GDM1 (cell line): ENCODE measurements at regions not wholly inside any gene's neighbourhood (a gene's known extent, or its start where the extent isn't known, plus 50 kb on each side); places are given as distances from the start of the nearest gene placed in this dataset.

Experiments
- DNase-seq: peaks from one replicate; lab custom pipeline; 2025; lab: John Stamatoyannopoulos, UW

- DNase-seq, result no peak
Observed at GRCh38 chr19:30309176-30309575, 63.0 kb upstream of the ZNF536 start.

GRCh38 chr19:30309905-30310601, 62.1 kb upstream of the ZNF536 start:
- no peak for DNase-seq

DNA sequence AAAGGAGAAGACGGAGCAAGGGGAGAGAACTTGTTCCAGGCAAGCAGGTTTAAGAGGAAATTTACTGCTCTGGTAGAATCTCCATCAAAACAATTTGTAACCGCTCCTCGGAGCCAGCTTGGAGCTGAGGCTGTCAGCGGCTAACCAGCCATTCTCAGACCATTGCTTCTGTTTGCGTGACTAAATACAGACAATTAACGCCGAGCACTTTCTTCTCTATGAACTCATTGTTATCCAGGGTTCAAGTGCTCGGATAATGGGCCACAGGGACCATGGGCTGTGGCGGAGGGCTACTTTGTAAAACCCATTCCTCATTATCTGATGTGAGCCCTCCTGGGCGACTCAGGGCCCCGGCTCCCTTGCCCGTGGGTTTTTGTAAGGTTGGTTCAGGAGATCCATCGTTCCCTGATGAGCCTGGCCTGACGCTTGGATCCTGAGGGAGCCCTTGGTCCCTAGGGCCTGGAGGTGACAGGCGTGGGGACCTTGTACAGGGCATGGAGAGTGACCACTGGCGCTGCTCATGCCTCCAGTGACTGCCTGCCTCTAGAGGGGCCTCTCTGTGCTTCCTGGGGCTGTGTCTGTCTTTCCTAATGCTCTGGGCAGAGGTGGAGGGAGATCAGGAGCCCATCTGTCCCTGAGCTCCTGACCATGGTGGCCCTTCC, 61.5 kb upstream of the ZNF536 start:
- DNase-seq, result no peak

DNA sequence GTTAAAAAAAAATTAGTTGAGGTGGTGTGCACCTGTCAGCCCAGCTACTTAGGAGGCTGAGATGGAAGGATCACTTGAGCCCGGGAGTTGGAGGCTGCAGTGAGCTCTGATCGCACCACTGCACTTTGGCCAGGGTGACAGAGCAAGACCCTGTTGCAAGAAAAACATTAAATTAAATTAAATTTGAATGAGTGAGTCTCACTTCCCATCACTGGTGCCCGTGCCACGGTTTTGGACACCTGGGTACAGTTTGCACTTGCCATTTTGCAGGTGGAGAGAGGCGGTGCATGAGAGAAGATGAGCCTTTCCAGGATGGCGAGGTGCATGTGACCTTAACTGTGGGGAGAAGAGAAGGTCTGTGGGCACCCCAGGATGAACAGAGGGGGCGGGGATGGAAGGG, 60.3 kb upstream of the ZNF536 start:
- DNase-seq, result no peak

- no peak for DNase-seq
Observed at GRCh38 chr19:30312582-30313352, 59.4 kb upstream of the ZNF536 start.

DNA sequence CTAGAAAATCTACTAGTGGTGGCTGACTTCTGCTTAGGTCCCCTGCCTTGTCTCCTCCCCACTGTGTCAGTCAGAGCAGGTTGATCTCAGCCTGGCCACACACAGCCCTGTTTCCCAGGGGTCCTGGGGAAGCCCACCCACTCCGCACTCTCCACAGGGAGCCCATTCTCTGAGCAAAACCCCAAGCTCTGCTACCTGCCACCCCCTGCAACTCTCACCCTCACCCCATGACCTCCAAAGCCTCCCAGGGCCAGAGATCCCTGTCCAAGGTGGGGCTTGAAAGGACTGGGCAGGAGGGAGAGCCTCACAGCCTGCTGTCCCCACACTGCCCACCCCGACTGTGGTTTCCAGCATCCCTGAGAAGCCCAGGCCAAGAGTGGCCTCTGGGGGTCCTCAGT, 58.8 kb upstream of the ZNF536 start:
- DNase-seq, result no peak

- no peak for DNase-seq
Observed at GRCh38 chr19:30314056-30314804, 58.0 kb upstream of the ZNF536 start.

GRCh38 chr19:30314805-30315155, 57.4 kb upstream of the ZNF536 start:
- DNase-seq, result no peak

- no peak for DNase-seq
Observed at GRCh38 chr19:30315159-30315558, 57.0 kb upstream of the ZNF536 start.

- no peak for DNase-seq
Observed at GRCh38 chr19:30316000-30316491, 56.1 kb upstream of the ZNF536 start.

DNA sequence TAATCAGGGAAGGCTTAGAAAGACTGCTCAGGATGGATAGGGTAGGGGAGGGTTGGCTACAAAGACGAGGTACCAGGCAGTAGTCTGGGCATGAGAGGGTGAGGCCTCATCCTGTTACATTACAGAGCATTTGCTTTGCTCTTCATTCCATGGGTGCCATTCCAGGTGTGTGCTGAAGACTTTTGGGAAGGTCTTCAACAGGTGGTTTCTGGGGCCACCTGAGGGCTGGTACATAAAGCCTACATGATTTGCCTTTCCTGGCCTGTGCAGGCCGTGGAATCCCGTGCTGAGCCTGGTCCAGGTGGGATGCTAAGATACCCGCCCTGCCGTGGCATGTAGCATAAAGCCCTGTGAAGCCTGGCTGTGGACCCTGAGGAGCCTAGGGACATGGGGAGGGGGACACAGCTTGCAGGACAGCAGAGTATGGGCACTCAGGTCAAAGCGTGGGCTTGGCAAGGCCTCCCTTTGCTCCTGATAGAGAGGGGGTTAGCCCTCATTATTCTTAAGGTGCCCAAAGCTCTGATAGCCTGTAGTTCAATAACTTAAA, 55.6 kb upstream of the ZNF536 start:
- DNase-seq, result no peak

- DNase-seq, result no peak
Observed at GRCh38 chr19:30317403-30317802, 54.8 kb upstream of the ZNF536 start.

GRCh38 chr19:30318261-30318660, 53.9 kb upstream of the ZNF536 start:
- DNase-seq, result no peak

GRCh38 chr19:30318936-30319335, 53.2 kb upstream of the ZNF536 start:
- DNase-seq, result no peak

DNA sequence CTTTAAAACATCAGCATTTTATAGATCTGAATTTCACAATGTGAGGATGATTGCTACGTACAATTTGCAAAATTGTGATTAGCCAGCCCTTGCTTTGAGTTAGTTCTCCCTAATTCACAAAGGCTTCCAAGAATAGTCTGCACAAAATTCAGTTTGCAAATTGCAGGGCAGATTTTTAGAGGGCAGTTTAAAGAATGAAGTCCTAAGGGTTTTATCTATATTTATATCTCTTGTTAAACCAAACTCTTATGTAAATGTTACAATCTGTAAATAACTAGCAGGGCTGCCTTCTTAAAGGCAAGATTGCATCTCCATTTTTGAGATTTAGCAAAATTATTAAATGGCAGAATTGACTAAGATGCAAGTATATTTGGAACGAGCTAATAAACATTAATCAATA, 52.8 kb upstream of the ZNF536 start:
- DNase-seq, result no peak

GRCh38 chr19:30319876-30320275, 52.3 kb upstream of the ZNF536 start:
- DNase-seq, result no peak

DNA sequence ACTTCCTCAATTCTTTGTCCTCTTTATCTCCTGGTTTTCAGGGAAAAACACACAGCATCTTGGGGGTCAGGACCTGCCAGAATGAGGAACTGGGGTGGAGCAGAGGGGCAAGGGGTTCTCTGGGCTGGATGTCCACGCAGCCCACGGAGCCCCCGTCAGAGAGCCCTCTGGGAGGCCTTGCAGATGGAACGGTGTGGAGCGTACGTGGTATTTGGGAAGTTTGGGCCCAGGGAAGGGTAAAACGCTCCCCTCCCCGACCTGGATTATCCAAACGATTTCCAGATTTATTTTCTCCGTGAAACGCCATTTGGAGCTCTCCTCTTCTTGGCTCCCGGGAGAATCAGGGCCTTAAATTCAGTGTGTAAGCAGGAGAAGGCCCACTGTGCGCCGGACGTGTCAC, 51.7 kb upstream of the ZNF536 start:
- DNase-seq, result no peak

DNA sequence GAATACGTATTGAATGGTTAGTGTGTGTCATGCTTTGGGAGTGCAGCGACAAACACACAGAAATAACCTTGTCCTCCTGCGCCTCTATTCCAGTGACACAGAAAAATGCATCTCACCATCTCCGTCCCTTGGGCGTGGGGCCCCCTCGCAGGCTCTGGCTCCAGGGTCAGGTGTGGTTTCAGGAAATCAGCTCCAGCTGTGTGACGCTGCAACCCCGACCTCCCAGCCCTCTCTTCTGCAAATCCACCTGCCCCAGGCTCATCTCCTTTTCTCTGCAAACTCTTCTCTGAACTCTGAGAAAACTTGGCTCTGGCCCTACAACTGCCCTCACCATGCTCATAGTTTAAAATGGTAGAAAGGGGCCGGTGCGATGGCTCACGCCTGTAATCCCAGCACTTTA, 51.3 kb upstream of the ZNF536 start:
- DNase-seq, result no peak
